GM20000 (cell line): ENCODE measurements at regions not wholly inside any gene's neighbourhood (a gene's known extent, or its start where the extent isn't known, plus 50 kb on each side); places are given as distances from the start of the nearest gene placed in this dataset.
"Not testable (repeated sequence)": the region's sequence is repeated elsewhere in the genome, so short reads cannot be mapped to it uniquely, and the experiment has no call there.

Experiments used
- DNase-seq: peaks from one replicate; pipeline ENCODE4 v3.0.0; 2012; ENCODE audit warnings: low spot score
- CTCF ChIP-seq: IDR thresholded peaks from 2 replicates; pipeline ENCODE4 v1.5.1; 2012; ENCODE audit warnings: mild to moderate bottlenecking, control low read depth; ENCODE audit errors: extremely low read depth, missing control alignments

- TF ChIP-seq CTCF, result no peak
- DNase-seq, result no peak
Measured at GRCh38 chr5:157984611-157985010, 125.7 kb upstream of the CLINT1 start.

- no peak for DNase-seq
Measured at GRCh38 chr5:157983906-157984551, 125.1 kb upstream of the CLINT1 start.

DNA sequence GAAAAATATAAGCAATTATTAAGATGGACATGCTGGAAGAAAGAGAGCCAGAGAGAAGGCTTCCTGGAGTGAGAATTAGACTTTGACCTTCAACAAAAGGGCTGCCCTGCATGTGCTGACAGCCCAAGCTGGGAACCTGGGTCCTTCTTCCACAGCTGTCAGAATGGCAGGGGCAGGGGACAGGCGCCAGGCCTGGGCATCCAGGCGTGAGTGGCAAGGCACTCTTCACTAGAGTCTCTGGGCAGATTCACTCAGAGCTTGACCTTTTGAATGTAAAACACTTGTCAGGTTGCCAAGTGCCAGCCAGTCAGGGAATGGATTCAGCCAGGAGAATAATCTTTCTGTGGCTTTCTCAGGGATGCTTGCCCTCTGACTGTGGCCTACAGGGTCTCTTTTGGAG lies 119.1 kb upstream of the CLINT1 start:
- DNase-seq, result no peak
- TF ChIP-seq CTCF, result no peak

More at GRCh38 chr5:157983906-157984551, 125.1 kb upstream of the CLINT1 start:
- TF ChIP-seq CTCF, result no peak

DNA sequence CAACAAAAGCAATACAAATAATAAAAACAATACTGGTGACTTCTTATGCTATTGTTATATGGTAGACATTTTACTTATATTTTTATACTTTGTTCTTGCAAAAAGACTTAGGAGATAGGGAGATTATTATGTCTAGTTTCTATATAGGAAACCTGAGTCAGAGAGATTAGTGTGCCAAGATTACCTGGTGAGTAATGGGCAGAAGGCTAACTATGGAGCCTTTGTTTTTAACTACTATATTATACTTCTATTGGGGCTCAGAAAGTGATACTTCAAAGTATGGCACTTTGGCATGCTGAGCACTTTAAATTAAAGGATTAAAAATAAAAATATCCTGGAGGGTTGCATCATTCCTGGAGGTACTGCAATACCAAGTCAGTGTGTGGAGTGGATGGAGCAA lies 117.5 kb upstream of the CLINT1 start:
- no peak for TF ChIP-seq CTCF
- no peak for DNase-seq

DNA sequence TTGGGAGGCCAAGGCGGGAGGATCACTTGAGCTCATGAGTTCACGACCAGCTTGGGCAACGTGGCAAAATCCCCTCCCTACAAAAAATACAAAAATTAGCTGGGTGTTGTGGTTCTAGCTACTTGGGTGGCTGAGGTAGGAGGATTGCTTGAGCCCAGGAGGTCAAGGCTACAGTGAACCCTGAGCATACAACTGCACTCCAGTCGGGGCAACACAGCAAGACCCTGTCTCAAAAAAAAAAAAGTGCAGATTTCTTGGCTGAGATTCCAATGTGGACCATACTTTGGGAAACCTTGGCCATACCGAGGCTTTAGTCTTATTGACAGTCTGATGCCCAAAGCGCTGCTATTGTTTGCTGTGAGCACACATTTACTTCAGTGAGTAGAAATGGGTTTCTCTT lies 113.6 kb upstream of the CLINT1 start:
- no peak for TF ChIP-seq CTCF
- no peak for DNase-seq

GRCh38 chr5:157971571-157972216 lies 112.7 kb upstream of the CLINT1 start:
- no peak for DNase-seq
- no peak for TF ChIP-seq CTCF

GRCh38 chr5:157968570-157968969 lies 109.6 kb upstream of the CLINT1 start:
- DNase-seq, result not testable (repeated sequence)

- TF ChIP-seq CTCF, result no peak
- DNase-seq, result no peak
Measured at GRCh38 chr5:157965989-157966388, 107.0 kb upstream of the CLINT1 start.
